Pancreas (tissue), 10 donors: ENCODE measurements at regions not wholly inside any gene's neighbourhood (a gene's known extent, or its start where the extent isn't known, plus 50 kb on each side); places are given as distances from the start of the nearest gene placed in this dataset.

Experiments used
- ATAC-seq, 4 donors: fragments of 200-7000 bp; cut with Tn5 transposase; one replicate each; pipeline versions ENCODE4 v1.8.0 to v1.9.1; 2020; ENCODE audit warnings: mild to moderate bottlenecking in 4 of 4, moderate library complexity in 4 of 4
- DNase-seq, 6 donors: peaks; one replicate each; pipeline ENCODE4 v3.0.0-alpha.2; 2020
- FAIRE-seq: peaks from 2 replicates; lab custom pipeline; 2012; peaks lifted over from hg19 to GRCh38; lab: Jason Lieb, UNC
- H3K27ac ChIP-seq, 4 donors: fragments of 200-600 bp; sonication (generic); 1 replicate in 3 of 4; 2 replicates in 1 of 4; pipeline versions ENCODE4 v1.5.0 to v1.8.0; 2020
- H3K27me3 ChIP-seq, 4 donors: fragments of 200-600 bp; one replicate each; pipeline ENCODE4 v1.8.0; 2021
- H3K36me3 ChIP-seq, 3 donors: fragments of 200-600 bp; sonication (generic) in 1 of 3; one replicate each; pipeline versions ENCODE4 v1.5.0 to v1.8.0; 2020 to 2021
- H3K4me1 ChIP-seq, 3 donors: fragments of 200-600 bp; one replicate each; pipeline ENCODE4 v1.8.0; 2021
- H3K4me3 ChIP-seq, 4 donors: fragments of 200-600 bp; sonication (generic) in 2 of 4; one replicate each; pipeline versions ENCODE4 v1.5.0 to v1.8.0; 2020 to 2021
- H3K9me3 ChIP-seq, 4 donors: fragments of 200-600 bp; one replicate each; pipeline ENCODE4 v1.8.0; 2021
- WGBS, 2 donors: extraction: QIAGEN DNeasy Blood & Tissue Kit; methylation state at CpG; one replicate each; pipeline ENCODE4 v1.1.7; 2013; 5-methylcytosine and 5-hydroxymethylcytosine counted together
- intact Hi-C, 3 donors: fragments of 100-400 bp; cut with DNase I; formaldehyde crosslinking; loops; one replicate each; pipeline versions ENCODE4 v1.11.1 to v1.14.2; 2022
- TF ChIP-seq, protein P1 (sequence below), 4 donors: fragments of 200-600 bp; sonication (generic) in 3 of 4; IDR thresholded peaks; one replicate each; pipeline versions ENCODE4 v1.5.0 to v1.8.0; 2021; ENCODE audit warnings: antibody characterized with exemption in 4 of 4
- donor health status: healthy with polysubstance abuse.
- donor health status: DM: no; HTN: no; CAD: no; lungs with moderate emphysema.
- donor health status: DM: no; HTN: no; CAD: no.
- donor health status: control.
- donor health status: control.
- donor health status: Bipolar disorder and iron deficiency.
- donor health status: DM: yes; HTN: yes; CAD: no.
- donor health status: DM: no; HTN: no; CAD: no.
- donor health status: DM: no; HTN: no; CAD: no.
- donor health status: DM: yes; HTN: yes; CAD: no.

DNA sequence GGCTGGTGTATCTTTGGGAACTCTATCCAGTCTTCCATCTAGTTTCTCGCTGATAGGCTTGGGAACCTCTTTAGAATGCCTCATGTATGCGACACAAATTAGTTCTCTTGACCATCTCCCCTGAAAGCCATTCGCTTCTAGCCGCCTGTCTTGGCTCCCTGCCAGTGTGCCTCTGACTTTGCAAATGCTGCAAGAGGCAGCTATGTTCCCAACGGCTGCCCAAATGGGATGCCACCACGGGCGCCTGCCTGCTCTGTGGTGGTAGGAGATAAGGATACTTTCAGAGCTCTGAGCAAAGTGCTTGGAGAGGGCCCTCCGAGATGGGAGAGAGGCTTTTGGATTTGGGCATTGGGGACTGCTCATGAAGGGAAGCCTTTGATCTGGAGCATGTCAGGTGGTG lies 77.7 kb upstream of the IGFBP5 start:
- TF ChIP-seq, protein P1, sequence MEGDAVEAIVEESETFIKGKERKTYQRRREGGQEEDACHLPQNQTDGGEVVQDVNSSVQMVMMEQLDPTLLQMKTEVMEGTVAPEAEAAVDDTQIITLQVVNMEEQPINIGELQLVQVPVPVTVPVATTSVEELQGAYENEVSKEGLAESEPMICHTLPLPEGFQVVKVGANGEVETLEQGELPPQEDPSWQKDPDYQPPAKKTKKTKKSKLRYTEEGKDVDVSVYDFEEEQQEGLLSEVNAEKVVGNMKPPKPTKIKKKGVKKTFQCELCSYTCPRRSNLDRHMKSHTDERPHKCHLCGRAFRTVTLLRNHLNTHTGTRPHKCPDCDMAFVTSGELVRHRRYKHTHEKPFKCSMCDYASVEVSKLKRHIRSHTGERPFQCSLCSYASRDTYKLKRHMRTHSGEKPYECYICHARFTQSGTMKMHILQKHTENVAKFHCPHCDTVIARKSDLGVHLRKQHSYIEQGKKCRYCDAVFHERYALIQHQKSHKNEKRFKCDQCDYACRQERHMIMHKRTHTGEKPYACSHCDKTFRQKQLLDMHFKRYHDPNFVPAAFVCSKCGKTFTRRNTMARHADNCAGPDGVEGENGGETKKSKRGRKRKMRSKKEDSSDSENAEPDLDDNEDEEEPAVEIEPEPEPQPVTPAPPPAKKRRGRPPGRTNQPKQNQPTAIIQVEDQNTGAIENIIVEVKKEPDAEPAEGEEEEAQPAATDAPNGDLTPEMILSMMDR (IDR thresholded peaks at IDR 0.05): no peak
- Histone ChIP-seq H3K4me1 (no peaks in the 10 kb centered on the region), H3K27ac (no peak overlapping the region), H3K4me3 (no peak overlapping the region), H3K27me3 (no peaks in the 10 kb centered on the region), H3K9me3 (no peaks in the 10 kb centered on the region), H3K36me3 (no peaks in the 10 kb centered on the region)
- no peak for FAIRE-seq
- intact Hi-C loops: no loop called here
- 28 to 34% methylated on average over 8 of the region's 8 CpGs for WGBS, 2 donors
- peak in 3 of 6 donors; percentile 28 to 70 (median 60) for DNase-seq
- no peak for ATAC-seq

DNA sequence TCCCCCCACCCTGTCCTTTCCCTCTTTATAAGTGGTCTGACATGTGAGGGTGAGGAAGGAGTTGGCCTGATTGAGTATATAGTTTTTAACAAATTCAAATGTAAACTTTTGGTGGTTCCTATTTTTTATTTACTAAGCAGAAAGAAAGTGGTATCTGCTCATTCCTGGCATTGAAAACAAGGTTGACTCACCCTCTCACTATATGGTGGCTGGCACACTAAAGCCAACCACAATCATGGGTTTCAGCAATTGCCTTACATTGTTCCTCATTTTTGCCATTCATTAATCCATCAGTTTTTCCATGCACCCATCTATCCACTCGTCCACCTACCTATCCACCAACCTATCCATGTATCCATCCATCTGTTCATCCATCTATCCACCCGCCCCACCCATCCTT lies 75.4 kb upstream of the IGFBP5 start:
- TF ChIP-seq, protein P1 (IDR thresholded peaks at IDR 0.05): no peak
- Histone ChIP-seq H3K27me3 (no peaks in the 10 kb centered on the region), H3K9me3 (no peaks in the 10 kb centered on the region), H3K4me3 (no peak overlapping the region), H3K27ac (no peak overlapping the region), H3K36me3 (no peaks in the 10 kb centered on the region), H3K4me1 (no peaks in the 10 kb centered on the region)
- DNase-seq (no peak), ATAC-seq (no peak), FAIRE-seq (no peak)
- 56 to 71% methylated on average over 2 of the region's 2 CpGs for WGBS, 2 donors
- intact Hi-C loops: no loop called here

DNA sequence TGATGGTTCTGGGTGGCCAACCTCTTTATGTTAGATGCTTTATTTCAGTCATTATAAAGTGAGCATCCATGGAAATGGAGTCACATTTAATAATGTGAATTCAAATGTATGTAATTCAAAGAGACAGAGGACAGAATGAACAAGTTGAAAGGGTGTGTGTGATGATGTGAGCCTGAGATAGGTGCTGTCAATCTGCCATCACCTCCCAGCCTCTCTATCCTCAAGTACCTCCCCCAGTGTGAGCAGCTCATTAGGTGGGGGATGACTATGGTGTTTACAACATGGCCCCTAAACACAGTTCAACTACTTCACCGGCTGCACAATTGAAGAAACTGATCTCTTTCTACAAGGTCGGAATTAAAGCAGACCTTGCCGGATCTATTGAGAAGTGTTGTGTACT lies 74.7 kb upstream of the IGFBP5 start:
- H3K4me1 ChIP-seq: no peaks in the 10 kb centered on the region
- H3K27me3 ChIP-seq: no peaks in the 10 kb centered on the region
- H3K4me3 ChIP-seq: no peak overlapping the region
- no peak for FAIRE-seq
- H3K36me3 ChIP-seq: no peaks in the 10 kb centered on the region
- WGBS, 2 donors: 52 to 53% methylated on average over 3 of the region's 3 CpGs
- H3K27ac ChIP-seq: no peak overlapping the region
- no peaks in the 10 kb centered on the region for H3K9me3 ChIP-seq
- no peak for DNase-seq
- ATAC-seq: no peak
- TF ChIP-seq, protein P1 (IDR thresholded peaks at IDR 0.05): no peak
- intact Hi-C loops: no loop called here

DNA sequence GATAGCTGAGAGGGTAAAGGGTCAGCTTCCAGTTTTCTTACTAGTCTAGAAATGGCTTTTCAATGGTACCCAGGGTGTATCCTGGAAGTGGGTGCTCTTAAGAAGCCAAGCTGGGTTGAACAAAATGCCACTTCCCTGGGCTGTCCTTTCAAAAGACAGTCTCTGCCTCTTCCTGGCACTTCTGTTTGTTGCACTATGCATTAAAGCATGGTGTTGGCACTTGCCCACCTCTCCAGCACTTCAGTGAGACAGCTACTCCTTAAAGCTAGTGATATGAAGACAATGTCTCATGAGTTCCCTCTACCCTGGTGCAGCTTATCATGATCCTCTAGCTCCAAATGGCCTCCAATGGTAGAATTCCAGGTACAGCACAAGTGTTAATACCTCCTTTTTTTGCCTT lies 74.3 kb upstream of the IGFBP5 start:
- TF ChIP-seq, protein P1 (IDR thresholded peaks at IDR 0.05): no peak
- DNase-seq (no peak), FAIRE-seq (no peak), ATAC-seq (no peak)
- Histone ChIP-seq H3K36me3 (no peaks in the 10 kb centered on the region), H3K9me3 (no peaks in the 10 kb centered on the region), H3K27ac (no peak overlapping the region), H3K4me1 (no peaks in the 10 kb centered on the region), H3K4me3 (no peak overlapping the region), H3K27me3 (no peaks in the 10 kb centered on the region)
- intact Hi-C loops: no loop called here

DNA sequence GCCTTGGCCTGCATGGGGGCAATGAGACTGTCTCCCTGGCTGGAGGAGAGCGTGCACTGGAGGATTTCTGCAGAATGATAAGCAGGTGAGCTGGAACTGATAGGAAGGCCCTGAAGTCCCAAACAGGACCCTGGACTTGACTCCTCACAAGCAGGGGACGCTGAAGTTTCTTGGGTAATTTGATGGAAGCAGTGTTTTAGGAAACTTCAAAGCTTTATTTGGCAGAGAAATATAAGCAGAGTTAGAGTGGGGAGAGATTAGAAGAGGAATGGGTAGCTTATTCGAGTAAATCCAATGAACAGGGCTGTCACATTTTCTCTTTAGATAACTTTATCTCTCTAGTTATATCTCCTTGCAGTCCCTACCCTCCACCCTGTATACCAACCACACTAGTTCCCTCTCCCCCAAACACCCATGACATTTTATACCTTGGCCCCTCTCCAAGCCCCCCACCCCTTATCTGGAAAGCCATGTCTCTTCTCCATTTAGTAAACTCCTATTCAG lies 73.6 kb upstream of the IGFBP5 start:
- no peaks in the 10 kb centered on the region for H3K27me3 ChIP-seq
- ATAC-seq (no peak), DNase-seq (no peak), FAIRE-seq (no peak)
- no peaks in the 10 kb centered on the region for H3K4me1 ChIP-seq
- H3K36me3 ChIP-seq: no peaks in the 10 kb centered on the region
- H3K9me3 ChIP-seq: no peaks in the 10 kb centered on the region
- intact Hi-C loops: no loop called here
- H3K27ac ChIP-seq: no peak overlapping the region
- TF ChIP-seq, protein P1 (IDR thresholded peaks at IDR 0.05): no peak
- no peak overlapping the region for H3K4me3 ChIP-seq
- 66 to 69% methylated on average over 3 of the region's 3 CpGs for WGBS, 2 donors
